Stomach (tissue), 4 donors: ENCODE measurements at regions not wholly inside any gene's neighbourhood (a gene's known extent, or its start where the extent isn't known, plus 50 kb on each side); places are given as distances from the start of the nearest gene placed in this dataset.

Experiments
- CTCF ChIP-seq, 7 experiments: fragments of 450-650 bp in 4 of 7; fragments of 200-600 bp in 3 of 7; sonication (generic) in 3 of 7; IDR thresholded peaks; one replicate each; pipeline ENCODE4 v1.5.1; 2016 to 2019; ENCODE audit warnings: antibody characterized with exemption in 7 of 7, control low read depth in 2 of 7, mild to moderate bottlenecking in 1 of 7
- EP300 ChIP-seq: sonication (generic); formaldehyde crosslinking; IDR thresholded peaks from one replicate; pipeline ENCODE4 v1.6.1; 2017; ENCODE audit warnings: antibody characterized with exemption
- POLR2AphosphoS5 ChIP-seq, 3 donors: sonication (generic); formaldehyde crosslinking; IDR thresholded peaks; one replicate each; pipeline ENCODE4 v1.6.1; 2016; ENCODE audit warnings: antibody characterized with exemption in 3 of 3

DNA sequence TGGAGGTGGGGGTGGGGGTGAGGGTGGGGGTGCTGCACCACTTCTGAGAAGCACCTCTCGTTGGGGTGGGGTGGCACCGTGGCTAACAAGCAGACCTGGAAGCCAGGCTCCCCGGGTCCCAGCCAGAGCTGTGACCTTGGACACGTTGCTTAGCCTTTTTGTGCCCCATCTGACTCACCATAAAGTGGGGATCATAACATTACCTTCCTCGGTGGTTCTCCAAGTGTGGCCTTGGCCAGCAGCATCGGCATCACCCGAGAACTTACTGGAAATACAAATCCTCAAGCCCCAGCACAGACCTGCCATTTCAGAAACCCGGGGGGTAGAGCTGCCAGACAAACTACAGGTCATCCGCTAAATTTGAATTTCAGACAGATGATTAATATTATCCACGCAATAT is 58.7 kb upstream of the SLC66A3 start:
- TF ChIP-seq POLR2AphosphoS5 (IDR thresholded peaks at IDR 0.05) (no peak), EP300 (no peak), CTCF (IDR thresholded peaks at IDR 0.05) (no peak)
